ENCODE measurements at regions not wholly inside any gene's neighbourhood (a gene's known extent, or its start where the extent isn't known, plus 50 kb on each side); places are given as distances from the start of the nearest gene placed in this dataset.
A peak's percentile ranks its signal among the peaks of the same experiment; 100 is the strongest.

- H3K79me1 ChIP-seq (ENCODE audit: low read depth in 1 of 2, low read length in 2 of 2) = no peaks in the 10 kb centered on the region
- no peak overlapping the region; the same call in 1 of the 2 replicates for H3K9ac ChIP-seq (ENCODE audit: low read depth, low read length)
- no peaks in the 10 kb centered on the region for H3K27me3 ChIP-seq (ENCODE audit: control insufficient read depth, insufficient read depth, low read length)
- no peak overlapping the region for H3K4me3 ChIP-seq (ENCODE audit: insufficient read depth, low read depth, low read length)
- CTCF ChIA-PET = no interaction called here
- POLR2A ChIA-PET (ENCODE audit: unreplicated experiment) = no interaction called here
- no peak overlapping the region for H3K23ac ChIP-seq (ENCODE audit: low read depth, low read length)
- intact Hi-C loops (cut with micrococcal nuclease) = loop anchor here (5.0 kb wide), 1 partner anchor 203 kb away; no protein-coding TSS in a partner anchor
- peak overlapping the region; percentile 74; the same call in 1 of the 2 replicates for H2AK5ac ChIP-seq (ENCODE audit: low read depth, low read length)
- H4K8ac ChIP-seq (ENCODE audit: low read depth in 2 of 2, low read length in 2 of 2) = peak overlapping the region in 1 of 2 experiments; percentile 32; a peak in 1 of 4 replicates
- no peak for DNase-seq
- H4K5ac ChIP-seq (ENCODE audit: low read depth, low read length) = peak overlapping the region; percentile 82
- peak overlapping the region; percentile 77 for H2BK20ac ChIP-seq (ENCODE audit: low read depth, low read length)
- no peaks in the 10 kb centered on the region for H3K36me3 ChIP-seq (ENCODE audit: control insufficient read depth, insufficient read depth, low read length)
- peak overlapping the region; percentile 76; the same call in 1 of the 2 replicates for H3K14ac ChIP-seq (replicated peaks; ENCODE audit: low read depth, low read length)
- no peak overlapping the region for H2BK15ac ChIP-seq (ENCODE audit: low read depth, low read length)
- TF ChIP-seq MAZ (IDR thresholded peaks at IDR 0.05; ENCODE audit: borderline replicate concordance, low read depth, low read length) = no peak
- TF ChIP-seq POLR2A (IDR thresholded peaks at IDR 0.05; ENCODE audit: low read depth, low read length) = no peak
- TF ChIP-seq BHLHE40 (IDR thresholded peaks at IDR 0.05; ENCODE audit: low read depth, low read length) = no peak
- no peak for TF ChIP-seq MAFK (IDR thresholded peaks at IDR 0.05; ENCODE audit: low read depth, low read length)
- no peak for TF ChIP-seq SMC3 (IDR thresholded peaks at IDR 0.05; ENCODE audit: low read depth, low read length)
- no peak for TF ChIP-seq CEBPB (IDR thresholded peaks at IDR 0.05; ENCODE audit: low read depth, low read length)
- no peak for TF ChIP-seq RAD21 (IDR thresholded peaks at IDR 0.05; ENCODE audit: low read length)
- no CpG with 5 or more reads among the region's 2 CpGs for WGBS, 2 experiments (ENCODE audit: extremely low coverage in 2 of 2, insufficient read length in 1 of 2)
- no peak overlapping the region for H2AK9ac ChIP-seq (replicated peaks; ENCODE audit: low read depth, low read length, poor library complexity)
- H3K18ac ChIP-seq (ENCODE audit: low read depth, low read length) = peak overlapping the region; percentile 99
- peaks cover 27% of the 10 kb centered on the region for H3K4me1 ChIP-seq (ENCODE audit: control insufficient read depth, insufficient read depth, low read length)
- no peak overlapping the region for H3K56ac ChIP-seq (ENCODE audit: extremely low read depth, insufficient read depth, low read length)
- no TSS peak for BruUV-seq (replicated peaks)
- H3K27ac ChIP-seq (ENCODE audit: insufficient read depth, low read length) = peak overlapping the region; percentile 83; the same call in 1 of the 2 replicates
- peaks cover 3% of the 10 kb centered on the region; the same call in 1 of the 2 replicates for H3K9me1 ChIP-seq (ENCODE audit: insufficient read depth, low read length)
- H3K9me3 ChIP-seq (ENCODE audit: control insufficient read depth, insufficient read depth, low read length) = no peaks in the 10 kb centered on the region
- H4K91ac ChIP-seq (ENCODE audit: insufficient read depth, low read depth, low read length) = peak overlapping the region; percentile 63
- in situ Hi-C loops (cut with MboI; ENCODE audit: low sequenced_read_pairs) = no loop called here
- H4K20me1 ChIP-seq (ENCODE audit: insufficient read depth, low read length) = no peaks in the 10 kb centered on the region
- H3K4me2 ChIP-seq (ENCODE audit: low read depth, low read length) = no peak overlapping the region
- dilution Hi-C loops (cut with HindIII; ENCODE audit: low sequenced_read_pairs, unreplicated experiment) = no loop called here
- ATAC-seq (ENCODE audit: low read depth) = no peak
- H2AFZ ChIP-seq (replicated peaks; ENCODE audit: low read length, poor library complexity) = peak overlapping the region; percentile 35
- peak overlapping the region; percentile 90 for H3K4ac ChIP-seq (ENCODE audit: low read depth, low read length)
- H2BK5ac ChIP-seq (ENCODE audit: low read depth, low read length, poor library complexity, severe bottlenecking) = peak overlapping the region; percentile 37
- peak overlapping the region; percentile 100 for H2BK120ac ChIP-seq (ENCODE audit: low read depth, low read length)
These were observed 53.0 kb upstream of the KRR1 start for GRCh38 chr12:75564398-75564797.
